Retinal pigment epithelial cell (primary cell): ENCODE measurements at regions not wholly inside any gene's neighbourhood (a gene's known extent, or its start where the extent isn't known, plus 50 kb on each side); places are given as distances from the start of the nearest gene placed in this dataset.
"Not testable (repeated sequence)": the region's sequence is repeated elsewhere in the genome, so short reads cannot be mapped to it uniquely, and the experiment has no call there.

Experiments used
- DNase-seq: peaks from one replicate; pipeline ENCODE4 v3.0.0-alpha.2; 2010; ENCODE audit warnings: low read depth
- H3K4me3 ChIP-seq: 2 replicates; pipeline ENCODE4 v1.5.1; 2011; ENCODE audit warnings: mild to moderate bottlenecking, low read length, control low read depth, moderate library complexity
- CTCF ChIP-seq: conservative IDR thresholded peaks from 2 replicates; pipeline ENCODE4 v1.5.1; 2011; ENCODE audit warnings: low read depth, low read length, control low read depth, inconsistent platforms

GRCh38 chr12:84036912-84037311, 875.7 kb downstream of the SLC6A15 start:
- DNase-seq = no peak
- no peak overlapping the region for H3K4me3 ChIP-seq
- no peak for TF ChIP-seq CTCF

- TF ChIP-seq CTCF = no peak
- H3K4me3 ChIP-seq = no peak overlapping the region
- DNase-seq = no peak
Measured at GRCh38 chr12:84035766-84036165, 876.8 kb downstream of the SLC6A15 start.

- DNase-seq = no peak
- TF ChIP-seq CTCF = no peak
- H3K4me3 ChIP-seq = no peak overlapping the region
Measured at GRCh38 chr12:84034871-84035270, 877.7 kb downstream of the SLC6A15 start.

GRCh38 chr12:84033162-84033561, 879.4 kb downstream of the SLC6A15 start:
- TF ChIP-seq CTCF = no peak
- DNase-seq = no peak
- H3K4me3 ChIP-seq = no peak overlapping the region

- DNase-seq, H3K4me3 ChIP-seq: not testable (repeated sequence)
Measured at GRCh38 chr12:84018556-84019179, 893.9 kb downstream of the SLC6A15 start.

- no peak for DNase-seq
- H3K4me3 ChIP-seq = no peak overlapping the region
- no peak for TF ChIP-seq CTCF
Measured at GRCh38 chr12:84016956-84017355, 895.6 kb downstream of the SLC6A15 start.

- no peak overlapping the region for H3K4me3 ChIP-seq
- TF ChIP-seq CTCF = no peak
- DNase-seq = no peak
Measured at GRCh38 chr12:83997423-83997822, 915.2 kb downstream of the SLC6A15 start.
